ENCODE measurements at regions not wholly inside any gene's neighbourhood (a gene's known extent, or its start where the extent isn't known, plus 50 kb on each side); places are given as distances from the start of the nearest gene placed in this dataset.

- no peak for TF ChIP-seq CTCF (IDR thresholded peaks at IDR 0.05 in 8 of 11, conservative IDR thresholded peaks at IDR 0.05 in 3 of 11)
- TF ChIP-seq POLR2A (IDR thresholded peaks at IDR 0.05), result no peak
- no peak for TF ChIP-seq POLR2AphosphoS5 (IDR thresholded peaks at IDR 0.05)
These were observed 606.0 kb downstream of the TMEM182 start for GRCh38 chr2:103367877-103368276.
